SK-N-SH (cell line): ENCODE measurements at regions not wholly inside any gene's neighbourhood (a gene's known extent, or its start where the extent isn't known, plus 50 kb on each side); places are given as distances from the start of the nearest gene placed in this dataset.
A peak's percentile ranks its signal among the peaks of the same experiment; 100 is the strongest.
"Not testable (repeated sequence)": the region's sequence is repeated elsewhere in the genome, so short reads cannot be mapped to it uniquely, and the experiment has no call there.

Experiments
- CTCF ChIA-PET: fragments of 300-600, 350-600 bp; formaldehyde crosslinking; extraction: SDS; loops from one replicate; lab custom pipeline; 2021; lab: Yijun Ruan, JAX
- POLR2A ChIA-PET: fragments of 350-600 bp; sonication (Branson Sonifier 250); formaldehyde crosslinking; extraction: SDS; loops from one replicate; lab custom pipeline; 2020; ENCODE audit warnings: antibody characterized with exemption, inconsistent platforms; lab: Yijun Ruan, JAX
- DNase-seq: peaks from one replicate; pipeline ENCODE4 v3.0.0; 2012
- H2AFZ ChIP-seq: fragments of 200-600 bp; sonication (generic); 2 replicates; pipeline ENCODE4 v1.8.1; 2016; ENCODE audit warnings: antibody characterized with exemption, mild to moderate bottlenecking, low read depth
- H3F3A ChIP-seq: fragments of 200-600 bp; sonication (generic); replicated peaks from 2 replicates; pipeline ENCODE3; 2016; ENCODE audit warnings: antibody characterized with exemption, mild to moderate bottlenecking; ENCODE audit not compliant: insufficient read depth
- H3K27ac ChIP-seq, 2 experiments: fragments of 200-500 bp in 1 of 2; fragments of 200-600 bp in 1 of 2; sonication (Bioruptor generic) in 1 of 2; sonication (generic), shearing (Covaris generic) in 1 of 2; 2 replicates each; pipeline versions ENCODE4 v1.5.1 to v1.6.1; 2014 to 2016; ENCODE audit warnings: low read depth in 2 of 2, inconsistent platforms in 1 of 2, low read length in 1 of 2, mild to moderate bottlenecking in 1 of 2, mixed read lengths in 1 of 2
- H3K27me3 ChIP-seq: fragments of 200-600 bp; sonication (generic), shearing (Covaris generic); 2 replicates; pipeline ENCODE4 v1.6.1; 2016; ENCODE audit warnings: mixed run types; ENCODE audit not compliant: insufficient read depth
- H3K36me3 ChIP-seq, 2 experiments: fragments of 200-500 bp in 1 of 2; fragments of 200-600 bp in 1 of 2; sonication (Bioruptor generic) in 1 of 2; sonication (generic) in 1 of 2; replicated peaks in 1 of 2; 2 replicates each; pipeline versions ENCODE3 to v1.5.1; 2014 to 2016; ENCODE audit warnings: low read length in 1 of 2, mild to moderate bottlenecking in 1 of 2; ENCODE audit not compliant: insufficient read depth in 2 of 2, control insufficient read depth in 1 of 2
- H3K4me1 ChIP-seq, 2 experiments: fragments of 200-500 bp in 1 of 2; fragments of 200-600 bp in 1 of 2; sonication (Bioruptor generic) in 1 of 2; sonication (generic), shearing (Covaris generic) in 1 of 2; 2 replicates each; pipeline versions ENCODE4 v1.5.1 to v1.6.1; 2014 to 2016; ENCODE audit warnings: low read depth in 1 of 2, low read length in 1 of 2, mixed run types in 1 of 2; ENCODE audit not compliant: insufficient read depth in 2 of 2, control insufficient read depth in 1 of 2
- H3K4me2 ChIP-seq: fragments of 200-600 bp; sonication (generic), shearing (Covaris generic); 2 replicates; pipeline ENCODE4 v1.6.1; 2017; ENCODE audit warnings: mixed run types
- H3K4me3 ChIP-seq, 2 experiments: fragments of 200-500 bp in 1 of 2; fragments of 200-600 bp in 1 of 2; sonication (Bioruptor generic) in 1 of 2; sonication (generic), shearing (Covaris generic) in 1 of 2; 2 replicates each; pipeline versions ENCODE4 v1.5.1 to v1.8.1; 2014 to 2016; ENCODE audit warnings: low read depth in 2 of 2, inconsistent platforms in 1 of 2, low read length in 1 of 2, mild to moderate bottlenecking in 1 of 2, mixed read lengths in 1 of 2, moderate library complexity in 1 of 2
- H3K79me2 ChIP-seq: fragments of 200-600 bp; sonication (generic); 2 replicates; pipeline ENCODE4 v1.8.1; 2017; ENCODE audit warnings: mild to moderate bottlenecking; ENCODE audit not compliant: insufficient read depth
- H3K9ac ChIP-seq: fragments of 200-600 bp; sonication (generic); 2 replicates; pipeline ENCODE4 v1.6.1; 2017; ENCODE audit warnings: mixed run types
- H3K9me2 ChIP-seq: fragments of 200-600 bp; sonication (generic); 2 replicates; pipeline ENCODE4 v1.6.1; 2017; ENCODE audit warnings: mixed run types
- H3K9me3 ChIP-seq: fragments of 200-600 bp; sonication (generic); 2 replicates; pipeline ENCODE4 v1.6.1; 2017; ENCODE audit warnings: mixed run types, mild to moderate bottlenecking, moderate library complexity
- H4K20me1 ChIP-seq: fragments of 200-600 bp; sonication (generic); 2 replicates; pipeline ENCODE4 v1.6.1; 2017; ENCODE audit warnings: mild to moderate bottlenecking, mixed run types; ENCODE audit not compliant: insufficient read depth
- ELF1 ChIP-seq: IDR thresholded peaks from 2 replicates; pipeline ENCODE4 v1.4.0; 2012
- EP300 ChIP-seq, 2 experiments: IDR thresholded peaks; 2 replicates each; pipeline versions ENCODE4 v1.4.0 to v1.6.1; 2012; ENCODE audit warnings: borderline replicate concordance in 1 of 2, low read depth in 1 of 2, low read length in 1 of 2
- FOSL2 ChIP-seq: IDR thresholded peaks from 2 replicates; pipeline ENCODE4 v1.4.0; 2012; ENCODE audit warnings: low read depth, mild to moderate bottlenecking, moderate library complexity, borderline replicate concordance
- FOXM1 ChIP-seq: IDR thresholded peaks from 2 replicates; pipeline ENCODE4 v1.4.0; 2012; ENCODE audit warnings: low read depth, mild to moderate bottlenecking
- GABPA ChIP-seq: IDR thresholded peaks from 2 replicates; pipeline ENCODE4 v1.4.0; 2012; ENCODE audit warnings: low read depth, mild to moderate bottlenecking
- JUND ChIP-seq: IDR thresholded peaks from 2 replicates; pipeline ENCODE4 v1.4.0; 2012
- MEF2A ChIP-seq: IDR thresholded peaks from 2 replicates; pipeline ENCODE4 v1.4.0; 2012; ENCODE audit warnings: low read depth, borderline replicate concordance
- NFIC ChIP-seq: IDR thresholded peaks from 2 replicates; pipeline ENCODE4 v1.4.0; 2012; ENCODE audit warnings: borderline replicate concordance
- POLR2AphosphoS5 ChIP-seq: IDR thresholded peaks from 2 replicates; pipeline ENCODE4 v1.6.1; 2012; ENCODE audit warnings: low read depth, low read length
- RFX5 ChIP-seq: IDR thresholded peaks from 2 replicates; pipeline ENCODE4 v1.6.1; 2012; ENCODE audit warnings: mild to moderate bottlenecking, improper control_type of control experiment, low read length
- TCF12 ChIP-seq: IDR thresholded peaks from 2 replicates; pipeline ENCODE4 v1.4.0; 2012
- TEAD4 ChIP-seq: IDR thresholded peaks from 2 replicates; pipeline ENCODE4 v1.4.0; 2012; ENCODE audit warnings: mild to moderate bottlenecking, borderline replicate concordance; ENCODE audit not compliant: insufficient read depth
- YY1 ChIP-seq: IDR thresholded peaks from 2 replicates; pipeline ENCODE4 v1.4.0; 2012; ENCODE audit warnings: low read depth, mild to moderate bottlenecking
- WGBS: methylation state at CpG from one replicate; pipeline ENCODE4 v1.1.6; 2017; ENCODE audit warnings: low lambda C conversion rate; 5-methylcytosine and 5-hydroxymethylcytosine counted together
- TF ChIP-seq, protein P1 (sequence below): IDR thresholded peaks from 2 replicates; pipeline ENCODE4; 2012
- TF ChIP-seq, protein P2 (sequence below): fragments of 150-350 bp; IDR thresholded peaks from 2 replicates; pipeline ENCODE4 v1.6.1; 2017; ENCODE audit warnings: antibody characterized with exemption, low read length, low read depth, borderline replicate concordance
- TF ChIP-seq, protein P3 (sequence below): IDR thresholded peaks from 2 replicates; pipeline ENCODE4 v1.4.0; 2012; ENCODE audit warnings: low read depth, borderline replicate concordance

GRCh38 chr21:27545754-27546349 lies 579.0 kb upstream of the ADAMTS5 start:
- CTCF ChIA-PET = interaction anchor here (1.5 kb wide), 1 partner anchor 19 kb away, joined by 4 read pairs; no protein-coding TSS in a partner anchor
- WGBS = 38% methylated on average over 4 of the region's 4 CpGs

GRCh38 chr21:27542126-27542525 lies 575.2 kb upstream of the ADAMTS5 start:
- H3K27ac ChIP-seq, H3K9ac ChIP-seq, DNase-seq, H3K27me3 ChIP-seq, H4K20me1 ChIP-seq, CTCF ChIA-PET, H3K79me2 ChIP-seq, H3K9me2 ChIP-seq, H3F3A ChIP-seq, H3K4me3 ChIP-seq, H2AFZ ChIP-seq, H3K9me3 ChIP-seq, H3K36me3 ChIP-seq, H3K4me1 ChIP-seq, POLR2A ChIA-PET, H3K4me2 ChIP-seq: not testable (repeated sequence)
- 64% methylated on average over 1 of the region's 1 CpG for WGBS

More at GRCh38 chr21:27545754-27546349, 579.0 kb upstream of the ADAMTS5 start:
- no peaks in the 10 kb centered on the region for H4K20me1 ChIP-seq
- H3K27me3 ChIP-seq = no peaks in the 10 kb centered on the region
- peak overlapping the region; percentile 6; the same call in 1 of the 2 replicates for H3K4me2 ChIP-seq
- H3K79me2 ChIP-seq = no peaks in the 10 kb centered on the region
- H3K9ac ChIP-seq = no peak overlapping the region
- no peak for DNase-seq
- 0 out of 2 replicates have a peak overlapping the region, but pooled peaks have one; percentile 44 for H2AFZ ChIP-seq
- H3K27ac ChIP-seq = peak overlapping the region; percentile 49 to 86; a peak in 2 of 4 replicates
- no peaks in the 10 kb centered on the region for H3K9me3 ChIP-seq
- peaks cover 7% of the 10 kb centered on the region for H3F3A ChIP-seq
- no peaks in the 10 kb centered on the region for H3K36me3 ChIP-seq
- no peak overlapping the region; a peak in 1 of 4 replicates for H3K4me3 ChIP-seq
- peaks cover 0 to 4% of the 10 kb centered on the region in 2 experiments; a peak in 2 of 4 replicates for H3K4me1 ChIP-seq
- H3K9me2 ChIP-seq = no peaks in the 10 kb centered on the region
- POLR2A ChIA-PET = no interaction called here
- TF ChIP-seq NFIC (peak; percentile 66; the same call in 1 of the 2 replicates), YY1 (no peak), FOXM1 (peak; percentile 82; the same call in 1 of the 2 replicates), POLR2AphosphoS5 (peak; percentile 58), MEF2A (peak; percentile 43; the same call in 1 of the 2 replicates), ELF1 (no peak), RFX5 (no peak), TCF12 (peak; percentile 91), FOSL2 (0 out of 2 replicates have a peak, but pooled peaks have one; percentile 3), GABPA (no peak), JUND (peak; percentile 68), TEAD4 (peak; percentile 50; the same call in 1 of the 2 replicates), EP300 (IDR thresholded peaks at IDR 0.05; ENCODE audit: borderline replicate concordance in 1 of 2, low read depth in 1 of 2, low read length in 1 of 2) (peak; percentile 8 to 80; a peak in 3 of 4 replicates)
- TF ChIP-seq, protein P1, sequence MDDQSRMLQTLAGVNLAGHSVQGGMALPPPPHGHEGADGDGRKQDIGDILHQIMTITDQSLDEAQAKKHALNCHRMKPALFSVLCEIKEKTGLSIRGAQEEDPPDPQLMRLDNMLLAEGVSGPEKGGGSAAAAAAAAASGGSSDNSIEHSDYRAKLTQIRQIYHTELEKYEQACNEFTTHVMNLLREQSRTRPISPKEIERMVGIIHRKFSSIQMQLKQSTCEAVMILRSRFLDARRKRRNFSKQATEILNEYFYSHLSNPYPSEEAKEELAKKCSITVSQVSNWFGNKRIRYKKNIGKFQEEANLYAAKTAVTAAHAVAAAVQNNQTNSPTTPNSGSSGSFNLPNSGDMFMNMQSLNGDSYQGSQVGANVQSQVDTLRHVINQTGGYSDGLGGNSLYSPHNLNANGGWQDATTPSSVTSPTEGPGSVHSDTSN = peak; percentile 88
- TF ChIP-seq, protein P2, sequence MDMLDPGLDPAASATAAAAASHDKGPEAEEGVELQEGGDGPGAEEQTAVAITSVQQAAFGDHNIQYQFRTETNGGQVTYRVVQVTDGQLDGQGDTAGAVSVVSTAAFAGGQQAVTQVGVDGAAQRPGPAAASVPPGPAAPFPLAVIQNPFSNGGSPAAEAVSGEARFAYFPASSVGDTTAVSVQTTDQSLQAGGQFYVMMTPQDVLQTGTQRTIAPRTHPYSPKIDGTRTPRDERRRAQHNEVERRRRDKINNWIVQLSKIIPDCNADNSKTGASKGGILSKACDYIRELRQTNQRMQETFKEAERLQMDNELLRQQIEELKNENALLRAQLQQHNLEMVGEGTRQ = no peak
- TF ChIP-seq, protein P3, sequence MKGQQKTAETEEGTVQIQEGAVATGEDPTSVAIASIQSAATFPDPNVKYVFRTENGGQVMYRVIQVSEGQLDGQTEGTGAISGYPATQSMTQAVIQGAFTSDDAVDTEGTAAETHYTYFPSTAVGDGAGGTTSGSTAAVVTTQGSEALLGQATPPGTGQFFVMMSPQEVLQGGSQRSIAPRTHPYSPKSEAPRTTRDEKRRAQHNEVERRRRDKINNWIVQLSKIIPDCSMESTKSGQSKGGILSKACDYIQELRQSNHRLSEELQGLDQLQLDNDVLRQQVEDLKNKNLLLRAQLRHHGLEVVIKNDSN = no peak
